ENCODE measurements at regions not wholly inside any gene's neighbourhood (a gene's known extent, or its start where the extent isn't known, plus 50 kb on each side); places are given as distances from the start of the nearest gene placed in this dataset.

GRCh38 chr5:88377240-88377639, 108.6 kb upstream of the TMEM161B start (continued):
- TF ChIP-seq ZBTB40 (IDR thresholded peaks at IDR 0.05; ENCODE audit: borderline replicate concordance) (no peak), PKNOX1 (IDR thresholded peaks at IDR 0.05) (no peak), TCF3 (IDR thresholded peaks at IDR 0.05; ENCODE audit: borderline replicate concordance, insufficient read depth, low read depth, low read length) (no peak), ZNF622 (IDR thresholded peaks at IDR 0.05) (no peak), ASH2L (IDR thresholded peaks at IDR 0.05; ENCODE audit: borderline replicate concordance, low read depth) (no peak), USF1 (IDR thresholded peaks at IDR 0.05; ENCODE audit: borderline replicate concordance, extremely low read length, insufficient read depth, low read depth, low read length) (no peak)

- H3K9me3 ChIP-seq (replicated peaks; ENCODE audit: control insufficient read depth, insufficient read depth, low read length) = no peaks in the 10 kb centered on the region
- intact Hi-C loops (cut with micrococcal nuclease; ENCODE audit: unreplicated experiment) (no loop called here), in situ Hi-C loops (cut with MboI) (no loop called here)
- H3K9ac ChIP-seq (ENCODE audit: control insufficient read depth, insufficient read depth, low read length) = no peak overlapping the region
- no peaks in the 10 kb centered on the region for H3K36me3 ChIP-seq (ENCODE audit: control insufficient read depth in 2 of 2, insufficient read depth in 2 of 2, low read length in 1 of 2)
- no peak for DNase-seq (ENCODE audit: low read depth, low spot score)
- no peak overlapping the region for H3K27ac ChIP-seq (ENCODE audit: control insufficient read depth, insufficient read depth)
- no peaks in the 10 kb centered on the region for H3K27me3 ChIP-seq (replicated peaks in 1 of 2; ENCODE audit: control insufficient read depth in 2 of 2, insufficient read depth in 2 of 2, low read length in 1 of 2)
- no peaks in the 10 kb centered on the region for H4K20me1 ChIP-seq (ENCODE audit: control insufficient read depth, insufficient read depth)
- no peak overlapping the region for H3K4me3 ChIP-seq
- CTCF ChIA-PET = no interaction called here
- no TSS peak for BruUV-seq (replicated peaks)
- RAD21 ChIA-PET (ENCODE audit: unreplicated experiment) = no interaction called here
- H2AFZ ChIP-seq (ENCODE audit: control insufficient read depth, low read depth, low read length) = no peak overlapping the region
- WGBS (ENCODE audit: insufficient coverage, insufficient replicate concordance, low lambda C conversion rate, missing lambda C conversion rate) = 21% methylated on average over 5 of the region's 5 CpGs
- SMC1A ChIA-PET (ENCODE audit: uncharacterized antibody, unreplicated experiment) = interaction anchor here (0.5 kb wide), 1 partner anchor 689 kb away, joined by 4 read pairs; no protein-coding TSS in a partner anchor
- no peak for ATAC-seq
- POLR2A ChIA-PET = no interaction called here
- H3K4me1 ChIP-seq (ENCODE audit: control insufficient read depth, insufficient read depth, low read length) = no peaks in the 10 kb centered on the region
- no peak for FAIRE-seq
- no peak overlapping the region for H3K4me2 ChIP-seq (ENCODE audit: control insufficient read depth, insufficient read depth)
- no peaks in the 10 kb centered on the region for H3K79me2 ChIP-seq (ENCODE audit: control insufficient read depth, insufficient read depth, low read length)
- no peak for TF ChIP-seq CEBPB (IDR thresholded peaks at IDR 0.05; ENCODE audit: borderline replicate concordance in 1 of 2, low read depth in 2 of 2, low read length in 2 of 2)
- no peak for TF ChIP-seq SMC3 (IDR thresholded peaks at IDR 0.05; ENCODE audit: borderline replicate concordance, low read length)
- no peak for TF ChIP-seq USF2 (IDR thresholded peaks at IDR 0.05; ENCODE audit: borderline replicate concordance, low read depth, low read length)
- no peak for TF ChIP-seq FOXM1 (IDR thresholded peaks at IDR 0.05; ENCODE audit: low read depth, low read length)
- TF ChIP-seq RELA (IDR thresholded peaks at IDR 0.05; ENCODE audit: borderline replicate concordance, partially characterized antibody) = no peak
- no peak for TF ChIP-seq NRF1 (conservative IDR thresholded peaks at IDR 0.05; ENCODE audit: low read depth, low read length)
- no peak for TF ChIP-seq NKRF (conservative IDR thresholded peaks at IDR 0.05)
- no peak for TF ChIP-seq SRF (IDR thresholded peaks at IDR 0.05; ENCODE audit: low read depth in 2 of 2, low read length in 2 of 2)
Measured at GRCh38 chr5:88376728-88377127, 108.1 kb upstream of the TMEM161B start.

All from GM12878 (cell line).